ENCODE measurements at regions not wholly inside any gene's neighbourhood (a gene's known extent, or its start where the extent isn't known, plus 50 kb on each side); places are given as distances from the start of the nearest gene placed in this dataset.

GRCh38 chr2:501667-502066 lies 175.5 kb downstream of the TMEM18 start:
- Histone ChIP-seq H3K4me1 (ENCODE audit: insufficient read depth, low read length) (no peaks in the 10 kb centered on the region), H3K27me3 (ENCODE audit: insufficient read depth, low read length) (no peaks in the 10 kb centered on the region), H3K9me3 (ENCODE audit: low read depth, low read length) (no peaks in the 10 kb centered on the region), H3K4me3 (ENCODE audit: low read length) (no peak overlapping the region)

GRCh38 chr2:501130-501529 lies 176.1 kb downstream of the TMEM18 start:
- Histone ChIP-seq H3K4me3 (ENCODE audit: low read length) (no peak overlapping the region), H3K4me1 (ENCODE audit: insufficient read depth, low read length) (no peaks in the 10 kb centered on the region), H3K27me3 (ENCODE audit: insufficient read depth, low read length) (no peaks in the 10 kb centered on the region), H3K9me3 (ENCODE audit: low read depth, low read length) (no peaks in the 10 kb centered on the region)

GRCh38 chr2:499726-500125 lies 177.5 kb downstream of the TMEM18 start:
- Histone ChIP-seq H3K4me1 (ENCODE audit: insufficient read depth, low read length) (no peaks in the 10 kb centered on the region), H3K9me3 (ENCODE audit: low read depth, low read length) (no peaks in the 10 kb centered on the region), H3K4me3 (ENCODE audit: low read length) (no peak overlapping the region), H3K27me3 (ENCODE audit: insufficient read depth, low read length) (no peaks in the 10 kb centered on the region)

- Histone ChIP-seq H3K27me3 (ENCODE audit: insufficient read depth, low read length) (no peaks in the 10 kb centered on the region), H3K9me3 (ENCODE audit: low read depth, low read length) (no peaks in the 10 kb centered on the region)
Observed at GRCh38 chr2:498493-499178, 178.6 kb downstream of the TMEM18 start.

GRCh38 chr2:497770-498492 lies 179.3 kb downstream of the TMEM18 start:
- Histone ChIP-seq H3K4me3 (ENCODE audit: low read length) (no peak overlapping the region), H3K27me3 (ENCODE audit: insufficient read depth, low read length) (no peaks in the 10 kb centered on the region), H3K9me3 (ENCODE audit: low read depth, low read length) (no peaks in the 10 kb centered on the region), H3K4me1 (ENCODE audit: insufficient read depth, low read length) (no peaks in the 10 kb centered on the region)

More at GRCh38 chr2:498493-499178, 178.6 kb downstream of the TMEM18 start:
- H3K4me3 ChIP-seq (ENCODE audit: low read length): no peak overlapping the region
- H3K4me1 ChIP-seq (ENCODE audit: insufficient read depth, low read length): no peaks in the 10 kb centered on the region

GRCh38 chr2:496729-497128 lies 180.5 kb downstream of the TMEM18 start:
- Histone ChIP-seq H3K9me3 (ENCODE audit: low read depth, low read length) (no peaks in the 10 kb centered on the region), H3K27me3 (ENCODE audit: insufficient read depth, low read length) (no peaks in the 10 kb centered on the region), H3K4me1 (ENCODE audit: insufficient read depth, low read length) (no peaks in the 10 kb centered on the region), H3K4me3 (ENCODE audit: low read length) (no peak overlapping the region)

GRCh38 chr2:495745-496275 lies 181.4 kb downstream of the TMEM18 start:
- Histone ChIP-seq H3K9me3 (ENCODE audit: low read depth, low read length) (no peaks in the 10 kb centered on the region), H3K27me3 (ENCODE audit: insufficient read depth, low read length) (no peaks in the 10 kb centered on the region), H3K4me3 (ENCODE audit: low read length) (no peak overlapping the region), H3K4me1 (ENCODE audit: insufficient read depth, low read length) (no peaks in the 10 kb centered on the region)

- H3K9me3 ChIP-seq (ENCODE audit: low read depth, low read length): no peaks in the 10 kb centered on the region
- H3K27me3 ChIP-seq (ENCODE audit: insufficient read depth, low read length): no peaks in the 10 kb centered on the region
- H3K4me3 ChIP-seq (ENCODE audit: low read length): no peak overlapping the region
- no peaks in the 10 kb centered on the region for H3K4me1 ChIP-seq (ENCODE audit: insufficient read depth, low read length)
Observed at GRCh38 chr2:494853-495252, 182.4 kb downstream of the TMEM18 start.

- no peak overlapping the region for H3K4me3 ChIP-seq (ENCODE audit: low read length)
- H3K27me3 ChIP-seq (ENCODE audit: insufficient read depth, low read length): no peaks in the 10 kb centered on the region
- H3K4me1 ChIP-seq (ENCODE audit: insufficient read depth, low read length): no peaks in the 10 kb centered on the region
- H3K9me3 ChIP-seq (ENCODE audit: low read depth, low read length): no peaks in the 10 kb centered on the region
Observed at GRCh38 chr2:493228-493627, 184.0 kb downstream of the TMEM18 start.

GRCh38 chr2:492178-492577 lies 185.0 kb downstream of the TMEM18 start:
- Histone ChIP-seq H3K9me3 (ENCODE audit: low read depth, low read length) (no peaks in the 10 kb centered on the region), H3K4me3 (ENCODE audit: low read length) (no peak overlapping the region), H3K4me1 (ENCODE audit: insufficient read depth, low read length) (no peaks in the 10 kb centered on the region), H3K27me3 (ENCODE audit: insufficient read depth, low read length) (no peaks in the 10 kb centered on the region)

GRCh38 chr2:489838-490237 lies 187.4 kb downstream of the TMEM18 start:
- Histone ChIP-seq H3K9me3 (ENCODE audit: low read depth, low read length) (no peaks in the 10 kb centered on the region), H3K4me1 (ENCODE audit: insufficient read depth, low read length) (no peaks in the 10 kb centered on the region), H3K4me3 (ENCODE audit: low read length) (no peak overlapping the region), H3K27me3 (ENCODE audit: insufficient read depth, low read length) (no peaks in the 10 kb centered on the region)

GRCh38 chr2:489084-489483 lies 188.1 kb downstream of the TMEM18 start:
- H3K27me3 ChIP-seq (ENCODE audit: insufficient read depth, low read length): no peaks in the 10 kb centered on the region
- H3K4me3 ChIP-seq (ENCODE audit: low read length): no peak overlapping the region
- H3K9me3 ChIP-seq (ENCODE audit: low read depth, low read length): no peaks in the 10 kb centered on the region
- no peaks in the 10 kb centered on the region for H3K4me1 ChIP-seq (ENCODE audit: insufficient read depth, low read length)

GRCh38 chr2:487186-488079 lies 189.8 kb downstream of the TMEM18 start:
- H3K27me3 ChIP-seq (ENCODE audit: insufficient read depth, low read length): no peaks in the 10 kb centered on the region
- H3K4me1 ChIP-seq (ENCODE audit: insufficient read depth, low read length): no peaks in the 10 kb centered on the region
- no peaks in the 10 kb centered on the region for H3K9me3 ChIP-seq (ENCODE audit: low read depth, low read length)
- H3K4me3 ChIP-seq (ENCODE audit: low read length): no peak overlapping the region

- no peak overlapping the region for H3K4me3 ChIP-seq (ENCODE audit: low read length)
- no peaks in the 10 kb centered on the region for H3K27me3 ChIP-seq (ENCODE audit: insufficient read depth, low read length)
- no peaks in the 10 kb centered on the region for H3K9me3 ChIP-seq (ENCODE audit: low read depth, low read length)
- no peaks in the 10 kb centered on the region for H3K4me1 ChIP-seq (ENCODE audit: insufficient read depth, low read length)
Observed at GRCh38 chr2:486371-486770, 190.8 kb downstream of the TMEM18 start.

- no peaks in the 10 kb centered on the region for H3K9me3 ChIP-seq (ENCODE audit: low read depth, low read length)
- no peaks in the 10 kb centered on the region for H3K4me1 ChIP-seq (ENCODE audit: insufficient read depth, low read length)
- no peaks in the 10 kb centered on the region for H3K27me3 ChIP-seq (ENCODE audit: insufficient read depth, low read length)
- no peak overlapping the region for H3K4me3 ChIP-seq (ENCODE audit: low read length)
Observed at GRCh38 chr2:481388-481787, 193.5 kb upstream of the ALKAL2 start.

Measured in mononuclear cell (primary cell).